HTR-8/SVneo (cell line): ENCODE measurements at regions not wholly inside any gene's neighbourhood (a gene's known extent, or its start where the extent isn't known, plus 50 kb on each side); places are given as distances from the start of the nearest gene placed in this dataset.

ENCODE experiments used
- DNase-seq: peaks from one replicate; pipeline ENCODE4 v3.0.0; 2011; ENCODE audit warnings: low spot score, mixed read lengths; ENCODE audit not compliant: insufficient read length
- FAIRE-seq: peaks from 2 replicates; lab custom pipeline; 2011; peaks lifted over from hg19 to GRCh38; lab: Jason Lieb, UNC

DNA sequence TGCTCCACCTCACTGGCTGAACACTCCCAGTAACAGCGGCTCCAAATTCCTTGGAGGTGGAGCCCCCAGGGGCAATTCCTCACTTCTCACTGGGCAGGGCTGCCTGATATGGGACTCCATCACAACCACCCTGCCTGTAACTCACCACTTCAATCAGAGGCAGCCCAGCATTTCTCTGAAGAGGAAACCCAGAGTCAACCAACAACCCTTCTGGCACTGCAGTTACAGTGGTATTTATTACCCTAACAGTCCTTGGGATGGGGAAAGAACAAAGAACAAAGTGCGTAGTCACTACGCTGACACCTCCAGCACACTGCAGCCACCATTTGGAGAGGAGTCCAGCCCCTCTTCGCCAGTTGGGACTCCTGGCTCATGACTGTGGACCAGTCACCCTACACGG, 85.7 kb upstream of the GALNT13 start:
- DNase-seq (no peak), FAIRE-seq (no peak)

DNA sequence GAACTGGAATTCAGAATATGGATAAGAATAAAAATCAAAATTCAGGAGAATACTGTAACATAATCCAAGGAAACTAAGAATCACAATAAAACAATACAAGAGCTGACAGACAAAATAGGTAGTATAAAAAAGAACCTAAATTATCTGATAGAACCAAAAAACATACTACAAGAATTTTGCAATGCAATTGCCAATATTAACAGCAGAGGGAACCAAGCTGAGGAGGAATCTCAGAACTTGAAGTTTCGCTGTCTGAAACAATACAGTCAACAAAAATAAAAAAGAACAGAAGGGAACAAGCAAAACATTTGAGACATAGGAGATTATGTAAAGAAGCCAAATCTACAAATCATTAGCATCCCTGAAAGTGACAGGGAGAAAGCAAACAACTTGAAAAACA, 84.1 kb upstream of the GALNT13 start:
- FAIRE-seq (no peak), DNase-seq (no peak)

DNA sequence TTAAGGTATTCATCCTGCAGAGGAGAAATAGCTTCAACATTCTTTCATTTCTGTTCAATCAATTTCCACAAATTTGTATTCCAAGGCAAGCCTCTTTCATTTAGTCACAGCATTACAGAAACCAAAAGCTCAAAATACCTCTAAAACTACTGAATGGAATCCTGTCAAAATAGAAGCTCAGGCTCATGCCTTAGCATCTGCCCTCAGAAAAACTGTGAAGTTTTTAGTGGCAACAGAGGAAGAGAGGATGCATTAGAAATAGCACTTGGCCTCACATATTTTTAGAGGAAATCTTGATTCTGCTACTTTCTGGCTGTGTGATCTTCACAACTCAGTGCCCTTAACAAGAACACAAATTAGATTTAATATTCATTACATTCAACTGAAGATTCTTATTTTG, 69.1 kb upstream of the GALNT13 start:
- no peak for DNase-seq
- FAIRE-seq = no peak

DNA sequence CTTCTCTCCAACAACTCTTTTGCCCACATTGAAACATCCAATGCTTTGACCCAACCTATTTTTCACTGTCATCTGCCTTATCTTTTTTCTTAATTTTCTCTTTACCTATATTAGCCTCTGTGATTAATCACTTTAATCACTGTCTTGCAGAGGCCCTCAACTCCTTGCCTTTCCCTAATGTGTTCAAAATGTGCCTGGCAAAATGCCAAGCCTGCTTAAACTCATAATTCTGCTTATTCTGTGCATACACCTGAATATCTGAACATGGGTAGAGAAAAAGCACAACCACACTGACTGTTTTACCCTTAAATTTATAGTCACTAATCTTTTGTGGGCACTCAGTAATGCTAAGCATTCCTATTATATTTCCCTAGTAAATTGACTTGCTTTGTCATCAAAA, 63.0 kb upstream of the GALNT13 start:
- FAIRE-seq (no peak), DNase-seq (peak; percentile 26)

DNA sequence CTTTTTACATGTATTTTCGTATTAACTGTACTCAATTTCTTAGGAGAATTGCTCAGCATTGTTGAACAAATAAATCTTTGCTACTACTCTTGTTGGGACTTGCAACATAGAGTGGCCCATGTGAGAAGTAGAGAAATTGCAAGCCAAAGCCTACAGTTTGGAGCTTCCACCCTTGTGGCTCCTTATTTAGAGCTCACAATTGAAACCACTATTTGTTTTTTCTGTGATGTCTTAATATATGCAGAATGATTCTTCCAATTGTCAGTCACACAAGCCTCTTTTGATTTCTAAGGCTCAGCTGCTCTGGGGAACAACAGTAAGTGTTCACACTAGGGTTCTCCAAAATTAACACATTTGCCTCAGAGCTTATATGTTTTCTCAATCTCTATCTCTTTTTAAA, 60.2 kb upstream of the GALNT13 start:
- DNase-seq (no peak), FAIRE-seq (no peak)

DNA sequence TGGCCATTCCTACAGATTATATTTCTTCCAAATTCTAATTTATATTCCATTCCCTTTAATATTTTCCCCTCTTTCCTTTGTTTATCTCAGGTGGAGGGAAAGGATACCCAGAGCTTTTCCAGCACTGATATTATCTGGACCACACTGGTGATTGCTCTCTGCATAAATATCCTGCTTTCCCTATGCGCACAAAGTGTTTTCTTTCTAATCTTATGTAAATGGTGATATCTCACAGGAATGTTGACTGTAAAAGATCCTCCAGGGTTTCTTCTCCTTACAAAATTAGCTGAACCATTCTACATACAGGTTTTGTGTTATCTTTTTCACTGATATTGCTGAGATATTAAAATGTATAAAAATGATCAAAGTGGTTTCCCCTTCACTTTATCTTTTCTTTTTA, 59.1 kb upstream of the GALNT13 start:
- FAIRE-seq = no peak

DNA sequence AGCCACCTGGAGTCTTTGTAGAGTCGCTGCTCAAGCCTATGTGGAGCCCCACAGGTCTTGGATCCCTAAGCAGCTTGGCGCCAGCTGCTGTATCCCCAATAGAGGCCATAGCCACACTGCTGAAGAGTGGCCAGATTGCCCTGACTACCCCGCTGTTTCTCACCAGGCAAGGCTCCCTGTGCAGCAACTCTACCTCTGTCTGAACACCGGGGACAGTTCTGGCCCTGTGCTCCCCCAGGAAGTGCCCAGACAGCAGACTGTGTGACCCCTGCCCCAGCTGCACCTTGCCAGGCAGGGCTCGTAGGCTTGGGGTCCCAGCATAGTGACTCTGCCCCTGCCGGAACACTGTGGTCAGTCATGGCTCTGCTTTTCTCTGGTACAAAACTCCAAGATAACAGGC, 53.5 kb upstream of the GALNT13 start:
- FAIRE-seq = no peak
- no peak for DNase-seq

More for the DNA sequence above, 59.1 kb upstream of the GALNT13 start:
- DNase-seq = no peak

DNA sequence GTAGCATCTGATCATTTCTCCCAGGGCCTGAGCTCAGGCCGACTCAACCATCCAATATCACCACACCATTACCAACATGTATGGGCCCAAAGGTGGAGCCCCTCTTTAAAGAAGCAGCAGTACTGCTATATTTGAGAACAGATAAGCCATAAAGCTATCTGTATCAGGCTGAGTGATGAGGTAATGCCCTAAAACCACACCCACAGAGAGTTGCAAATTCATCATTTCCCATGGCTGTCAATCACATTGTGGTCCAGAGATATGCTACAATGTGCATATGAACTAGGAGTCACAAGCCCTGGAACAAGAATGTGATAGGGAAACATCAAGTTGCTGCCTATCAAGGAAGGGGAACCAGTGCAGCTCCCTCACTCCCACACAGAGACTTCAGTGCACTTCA, 52.6 kb upstream of the GALNT13 start:
- FAIRE-seq = no peak
- no peak for DNase-seq

DNA sequence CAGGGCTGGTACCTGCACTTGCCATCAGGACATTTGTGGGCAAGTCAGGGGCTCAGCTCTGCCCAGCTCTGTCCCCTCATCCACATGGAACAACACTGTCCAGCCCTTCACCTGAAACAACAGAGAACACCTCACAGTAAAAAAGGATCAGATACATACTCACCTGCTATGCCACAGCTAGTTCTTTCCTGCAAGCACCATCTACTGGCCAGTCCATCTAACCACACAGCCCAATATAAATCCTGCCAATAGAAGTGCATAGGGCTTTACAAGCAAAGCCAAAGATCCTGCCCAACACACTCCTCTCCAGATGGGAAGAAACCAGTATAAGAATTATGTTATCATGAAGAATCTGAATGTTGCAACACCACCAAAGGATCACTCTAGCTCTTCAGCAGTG, 52.2 kb upstream of the GALNT13 start:
- DNase-seq (no peak), FAIRE-seq (peak; percentile 38)
